OCI-LY7 (cell line): ENCODE measurements at regions not wholly inside any gene's neighbourhood (a gene's known extent, or its start where the extent isn't known, plus 50 kb on each side); places are given as distances from the start of the nearest gene placed in this dataset.

Experiments
- CTCF ChIP-seq: fragments of 200-600 bp; sonication (generic); conservative IDR thresholded peaks from 2 replicates; pipeline ENCODE4 v1.5.1; 2014; ENCODE audit warnings: mild to moderate bottlenecking, antibody characterized with exemption, low read length, moderate library complexity, mixed read lengths
- EZH2phosphoT487 ChIP-seq: fragments of 200-600 bp; sonication (generic); IDR thresholded peaks from 2 replicates; pipeline ENCODE4 v1.6.1; 2018; ENCODE audit warnings: low read depth, borderline replicate concordance, mild to moderate bottlenecking, mixed run types, antibody characterized with exemption, low read length, moderate library complexity, mixed read lengths

- no peak for TF ChIP-seq CTCF
- TF ChIP-seq EZH2phosphoT487: no peak
These were observed 177.7 kb downstream of the ADSS2 start for GRCh38 chr1:244273845-244274619.
